Lower leg skin (tissue), 4 donors: ENCODE measurements at regions not wholly inside any gene's neighbourhood (a gene's known extent, or its start where the extent isn't known, plus 50 kb on each side); places are given as distances from the start of the nearest gene placed in this dataset.

Experiments used
- DNase-seq, 2 donors: peaks; one replicate each; pipeline ENCODE4 v3.0.0-alpha.2; 2019; ENCODE audit warnings: low spot score in 2 of 2
- H3K4me3 ChIP-seq: fragments of 200-600 bp; sonication (generic); 2 replicates; pipeline ENCODE4 v1.5.1; 2017; ENCODE audit warnings: mild to moderate bottlenecking, low read depth; ENCODE audit not compliant: poor library complexity, severe bottlenecking
- CTCF ChIP-seq, 3 donors: fragments of 450-650 bp; IDR thresholded peaks; one replicate each; pipeline ENCODE4 v1.5.1; 2016; ENCODE audit warnings: antibody characterized with exemption in 3 of 3, mild to moderate bottlenecking in 3 of 3, moderate library complexity in 2 of 3
- POLR2A ChIP-seq, 2 donors: fragments of 450-650 bp; IDR thresholded peaks; one replicate each; pipeline ENCODE4 v1.6.1; 2016 to 2017; ENCODE audit warnings: antibody characterized with exemption in 2 of 2, mild to moderate bottlenecking in 1 of 2, moderate library complexity in 1 of 2
- whole genome bisulfite sequencing, 2 donors: methylation state at CpG; one replicate each; pipeline ENCODE4 v1.1.5; 2018; 5-methylcytosine and 5-hydroxymethylcytosine counted together
- intact Hi-C: fragments of 100-400 bp; cut with DNase I; formaldehyde crosslinking; loops from one replicate; pipeline ENCODE4 v1.15.0; 2023; ENCODE audit warnings: low total_unique reads

GRCh38 chr3:8359133-8359532 lies 142.5 kb upstream of the LMCD1 start:
- WGBS, 2 donors = 89 to 92% methylated on average over 1 of the region's 1 CpG
- intact Hi-C loops = no loop called here
- no peak for TF ChIP-seq CTCF (IDR thresholded peaks at IDR 0.05)
- no peak for TF ChIP-seq POLR2A (IDR thresholded peaks at IDR 0.05)

GRCh38 chr3:8363200-8363599 lies 138.4 kb upstream of the LMCD1 start:
- no peak for DNase-seq
- TF ChIP-seq POLR2A (IDR thresholded peaks at IDR 0.05) (no peak), CTCF (IDR thresholded peaks at IDR 0.05) (no peak)
- H3K4me3 ChIP-seq = no peak overlapping the region
- 100% methylated on average over 1 of the region's 1 CpG for WGBS, 2 donors
- intact Hi-C loops = no loop called here

More at GRCh38 chr3:8359133-8359532, 142.5 kb upstream of the LMCD1 start:
- no peak overlapping the region for H3K4me3 ChIP-seq
- DNase-seq = no peak

GRCh38 chr3:8365541-8365940 lies 136.1 kb upstream of the LMCD1 start:
- H3K4me3 ChIP-seq = no peak overlapping the region
- TF ChIP-seq CTCF (IDR thresholded peaks at IDR 0.05) = no peak
- no peak for TF ChIP-seq POLR2A (IDR thresholded peaks at IDR 0.05)
- DNase-seq = no peak
- WGBS, 2 donors = 58 to 62% methylated on average over 5 of the region's 5 CpGs
- intact Hi-C loops = no loop called here

GRCh38 chr3:8366219-8366810 lies 135.3 kb upstream of the LMCD1 start:
- intact Hi-C loops = no loop called here
- no peak for DNase-seq
- 76 to 87% methylated on average over 1 of the region's 1 CpG for WGBS, 2 donors
- TF ChIP-seq CTCF (IDR thresholded peaks at IDR 0.05) = no peak
- no peak for TF ChIP-seq POLR2A (IDR thresholded peaks at IDR 0.05)
- no peak overlapping the region for H3K4me3 ChIP-seq

GRCh38 chr3:8368598-8368997 lies 133.0 kb upstream of the LMCD1 start:
- DNase-seq = no peak
- H3K4me3 ChIP-seq = no peak overlapping the region
- intact Hi-C loops = no loop called here
- TF ChIP-seq CTCF (IDR thresholded peaks at IDR 0.05) (no peak), POLR2A (IDR thresholded peaks at IDR 0.05) (no peak)
- WGBS, 2 donors = 85 to 89% methylated on average over 5 of the region's 5 CpGs

- WGBS, 2 donors = 73 to 88% methylated on average over 1 of the region's 1 CpG
- H3K4me3 ChIP-seq = no peak overlapping the region
- no peak for DNase-seq
- intact Hi-C loops = no loop called here
- TF ChIP-seq CTCF (IDR thresholded peaks at IDR 0.05) (no peak), POLR2A (IDR thresholded peaks at IDR 0.05) (no peak)
These were observed 132.0 kb upstream of the LMCD1 start for GRCh38 chr3:8369638-8370037.
